Breast epithelium (tissue), 4 donors: ENCODE measurements at regions not wholly inside any gene's neighbourhood (a gene's known extent, or its start where the extent isn't known, plus 50 kb on each side); places are given as distances from the start of the nearest gene placed in this dataset.

Experiments used
- DNase-seq, 2 donors: peaks; one replicate each; pipeline ENCODE4 v3.0.0-alpha.2; 2019; ENCODE audit warnings: low spot score in 2 of 2
- H3K27ac ChIP-seq, 2 donors: fragments of 200-600 bp; sonication (generic) in 1 of 2; one replicate each; pipeline ENCODE4 v1.5.1; 2016 to 2019; ENCODE audit warnings: mild to moderate bottlenecking in 1 of 2
- H3K27me3 ChIP-seq, 2 donors: fragments of 200-600 bp; sonication (generic) in 1 of 2; one replicate each; pipeline versions ENCODE4 v1.5.1 to v1.6.0; 2017 to 2019; ENCODE audit warnings: control low read depth in 1 of 2, mild to moderate bottlenecking in 1 of 2
- H3K36me3 ChIP-seq: fragments of 200-600 bp; one replicate; pipeline ENCODE4 v1.5.1; 2019
- H3K4me1 ChIP-seq, 2 donors: fragments of 200-600 bp; sonication (generic); one replicate each; pipeline ENCODE4 v1.5.1; 2016 to 2019; ENCODE audit warnings: control low read depth in 1 of 2
- H3K4me3 ChIP-seq, 3 donors: fragments of 200-600 bp; sonication (generic); 1 replicate in 2 of 3; 2 replicates in 1 of 3; pipeline ENCODE4 v1.5.1; 2016 to 2019; ENCODE audit warnings: mild to moderate bottlenecking in 3 of 3, moderate library complexity in 2 of 3
- H3K9me3 ChIP-seq, 2 donors: fragments of 200-600 bp; sonication (generic) in 1 of 2; one replicate each; pipeline ENCODE4 v1.5.1; 2016 to 2019; ENCODE audit warnings: control low read depth in 1 of 2
- CTCF ChIP-seq, 3 donors: fragments of 450-650 bp; IDR thresholded peaks; one replicate each; pipeline ENCODE4 v1.5.1; 2016 to 2017; ENCODE audit warnings: antibody characterized with exemption in 3 of 3, mild to moderate bottlenecking in 3 of 3, moderate library complexity in 3 of 3
- POLR2A ChIP-seq: fragments of 450-650 bp; IDR thresholded peaks from one replicate; pipeline ENCODE4 v1.6.1; 2016; ENCODE audit warnings: antibody characterized with exemption, mild to moderate bottlenecking, moderate library complexity
- POLR2AphosphoS5 ChIP-seq, 3 donors: sonication (generic); formaldehyde crosslinking; IDR thresholded peaks; one replicate each; pipeline ENCODE4 v1.6.1; 2017; ENCODE audit warnings: antibody characterized with exemption in 3 of 3
- intact Hi-C: fragments of 100-400 bp; cut with DNase I; formaldehyde crosslinking; loops from one replicate; pipeline ENCODE4 v1.15.1; 2023; ENCODE audit warnings: low total_unique reads

GRCh38 chr6:140581601-140582000 lies 1207.2 kb upstream of the CITED2 start:
- no peak overlapping the region for H3K27ac ChIP-seq
- no peak overlapping the region for H3K4me3 ChIP-seq
- TF ChIP-seq POLR2A (no peak), POLR2AphosphoS5 (IDR thresholded peaks at IDR 0.05) (no peak)
- no peak for DNase-seq
- H3K27me3 ChIP-seq, result no peaks in the 10 kb centered on the region
- intact Hi-C loops, result no loop called here
- no peaks in the 10 kb centered on the region for H3K36me3 ChIP-seq
- H3K9me3 ChIP-seq, result no peaks in the 10 kb centered on the region
- H3K4me1 ChIP-seq, result no peaks in the 10 kb centered on the region

GRCh38 chr6:140579918-140580317 lies 1205.5 kb upstream of the CITED2 start:
- Histone ChIP-seq H3K4me3 (no peak overlapping the region), H3K9me3 (no peaks in the 10 kb centered on the region), H3K27ac (no peak overlapping the region), H3K36me3 (no peaks in the 10 kb centered on the region), H3K4me1 (no peaks in the 10 kb centered on the region), H3K27me3 (no peaks in the 10 kb centered on the region)
- intact Hi-C loops, result no loop called here
- no peak for TF ChIP-seq CTCF (IDR thresholded peaks at IDR 0.05)
- TF ChIP-seq POLR2AphosphoS5 (IDR thresholded peaks at IDR 0.05), result no peak
- TF ChIP-seq POLR2A, result no peak
- DNase-seq, result no peak

- intact Hi-C loops, result no loop called here
Observed at GRCh38 chr6:140576004-140576555, 1201.6 kb upstream of the CITED2 start.

GRCh38 chr6:140572867-140573266 lies 1198.4 kb upstream of the CITED2 start:
- intact Hi-C loops, result loop anchor here (5.0 kb wide), 1 partner anchor 1436 kb away; the partner anchor contains the start of gene HECA
- no peak for TF ChIP-seq POLR2A
- no peak for TF ChIP-seq CTCF (IDR thresholded peaks at IDR 0.05)
- no peak for TF ChIP-seq POLR2AphosphoS5 (IDR thresholded peaks at IDR 0.05)
- DNase-seq, result no peak
- no peaks in the 10 kb centered on the region for H3K36me3 ChIP-seq
- H3K27ac ChIP-seq, result no peak overlapping the region
- no peaks in the 10 kb centered on the region for H3K27me3 ChIP-seq
- H3K9me3 ChIP-seq, result no peaks in the 10 kb centered on the region
- no peak overlapping the region for H3K4me3 ChIP-seq
- H3K4me1 ChIP-seq, result no peaks in the 10 kb centered on the region

More at GRCh38 chr6:140576004-140576555, 1201.6 kb upstream of the CITED2 start:
- H3K27ac ChIP-seq, result no peak overlapping the region
- TF ChIP-seq POLR2AphosphoS5 (IDR thresholded peaks at IDR 0.05) (no peak), CTCF (IDR thresholded peaks at IDR 0.05) (no peak), POLR2A (no peak)
- H3K4me3 ChIP-seq, result no peak overlapping the region
- no peaks in the 10 kb centered on the region for H3K27me3 ChIP-seq
- no peaks in the 10 kb centered on the region for H3K9me3 ChIP-seq
- no peak for DNase-seq
- no peaks in the 10 kb centered on the region for H3K36me3 ChIP-seq
- H3K4me1 ChIP-seq, result no peaks in the 10 kb centered on the region

- Histone ChIP-seq H3K27ac (no peak overlapping the region), H3K36me3 (no peaks in the 10 kb centered on the region), H3K27me3 (no peaks in the 10 kb centered on the region), H3K4me1 (no peaks in the 10 kb centered on the region), H3K4me3 (no peak overlapping the region), H3K9me3 (no peaks in the 10 kb centered on the region)
- intact Hi-C loops, result loop anchor here (5.0 kb wide), 1 partner anchor 1435 kb away; the partner anchor contains the start of gene HECA
- TF ChIP-seq POLR2A (no peak), CTCF (IDR thresholded peaks at IDR 0.05) (no peak), POLR2AphosphoS5 (IDR thresholded peaks at IDR 0.05) (no peak)
- no peak for DNase-seq
Observed at GRCh38 chr6:140572129-140572528, 1197.7 kb upstream of the CITED2 start.
